ENCODE measurements at regions not wholly inside any gene's neighbourhood (a gene's known extent, or its start where the extent isn't known, plus 50 kb on each side); places are given as distances from the start of the nearest gene placed in this dataset.

DNA sequence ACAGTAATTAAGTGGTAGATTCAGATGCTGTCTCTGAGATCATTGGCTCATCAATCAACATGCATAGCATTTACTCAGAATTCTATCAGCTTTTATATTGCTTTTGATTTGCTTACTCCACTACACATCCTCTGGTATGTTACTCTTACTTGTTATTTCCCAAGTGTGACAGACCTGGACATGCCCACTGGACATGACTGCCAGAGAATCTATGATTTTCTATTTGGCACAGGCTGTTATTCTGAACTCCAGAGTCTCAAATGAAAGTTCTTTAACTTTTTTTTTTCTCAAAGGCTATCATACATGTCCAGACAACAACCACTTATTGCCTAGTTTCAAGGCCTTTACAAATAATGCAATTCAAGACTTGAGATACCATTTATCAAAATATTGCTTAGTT is 116.1 kb upstream of the ARHGAP24 start:
- Histone ChIP-seq H3K4me2 (ENCODE audit: low read length) (no peak overlapping the region), H3K18ac (ENCODE audit: low read length) (no peak overlapping the region), H3K79me1 (ENCODE audit: low read length) (no peaks in the 10 kb centered on the region), H2BK12ac (ENCODE audit: low read length) (no peak overlapping the region), H3K27ac (ENCODE audit: low read depth, low read length) (no peak overlapping the region), H2BK5ac (ENCODE audit: low read depth, low read length, poor library complexity) (no peak overlapping the region), H3K9me3 (ENCODE audit: insufficient read depth, low read depth, low read length) (no peaks in the 10 kb centered on the region), H3K4me1 (ENCODE audit: control insufficient read depth in 1 of 2, insufficient read depth in 2 of 2, low read length in 2 of 2) (no peaks in the 10 kb centered on the region), H3K23ac (ENCODE audit: low read length) (no peak overlapping the region), H4K12ac (ENCODE audit: low read depth, low read length) (no peak overlapping the region), H3K9ac (ENCODE audit: low read length) (no peak overlapping the region), H3K36me3 (ENCODE audit: control insufficient read depth in 1 of 2, insufficient read depth in 2 of 2, low read length in 2 of 2) (no peaks in the 10 kb centered on the region), H4K8ac (ENCODE audit: low read depth, low read length) (no peak overlapping the region), H3K4me3 (ENCODE audit: low read depth, low read length) (no peak overlapping the region), H3K4ac (ENCODE audit: low read depth, low read length) (no peak overlapping the region), H3K79me2 (ENCODE audit: control insufficient read depth, insufficient read depth, low read length, poor library complexity) (no peaks in the 10 kb centered on the region), H2AK5ac (ENCODE audit: low read length) (no peak overlapping the region), H2BK120ac (ENCODE audit: insufficient read depth, low read length, poor library complexity) (no peak overlapping the region), H3K27me3 (ENCODE audit: insufficient read depth, low read length) (no peaks in the 10 kb centered on the region), H4K91ac (ENCODE audit: low read depth, low read length) (no peak overlapping the region), H3K14ac (ENCODE audit: low read length) (no peak overlapping the region), H2AFZ (ENCODE audit: insufficient read depth, low read length, poor library complexity) (no peak overlapping the region)
- no peak for DNase-seq

DNA sequence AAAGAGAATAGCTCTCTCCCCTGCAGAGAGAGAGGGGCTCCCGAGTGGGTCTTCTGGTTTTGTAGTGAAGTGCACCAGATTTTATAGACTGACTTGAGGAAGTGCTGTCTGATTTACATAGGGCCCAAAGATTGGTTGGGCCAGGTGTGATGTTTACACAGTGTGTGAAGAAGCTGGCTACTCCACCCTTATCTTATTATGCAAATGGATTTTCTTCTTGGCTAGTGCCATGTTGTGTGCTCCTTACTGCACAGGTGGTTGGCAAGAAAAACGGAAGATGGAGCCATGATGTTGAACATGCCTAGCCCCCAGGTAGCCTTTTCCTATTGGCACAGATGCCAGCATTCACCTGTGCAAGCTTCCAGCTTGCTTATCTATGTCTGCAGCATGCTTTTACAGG is 112.4 kb upstream of the ARHGAP24 start:
- H3K79me1 ChIP-seq (ENCODE audit: low read length) = no peaks in the 10 kb centered on the region
- H3K27me3 ChIP-seq (ENCODE audit: insufficient read depth, low read length) = no peaks in the 10 kb centered on the region

DNA sequence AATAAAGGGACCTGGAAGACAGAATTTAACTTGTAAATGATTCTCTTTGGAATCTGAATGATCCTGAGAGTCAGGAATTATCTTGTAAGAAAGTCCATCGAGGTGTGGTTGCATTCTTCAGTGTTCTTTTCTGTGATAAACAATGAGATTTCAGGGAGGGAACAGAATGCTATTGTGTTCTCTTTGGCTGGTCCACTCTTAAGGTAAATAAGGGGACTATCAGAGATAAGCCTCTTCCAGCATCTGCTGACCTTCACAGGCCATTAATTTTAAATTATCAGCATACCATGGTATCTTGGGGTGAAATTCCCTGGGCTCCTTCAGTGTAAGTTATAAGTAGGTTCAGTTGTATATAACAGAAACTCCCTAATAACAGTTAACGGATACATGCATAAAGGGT is 107.1 kb upstream of the ARHGAP24 start:
- H3K18ac ChIP-seq (ENCODE audit: low read length) = no peak overlapping the region
- no peak overlapping the region for H2AFZ ChIP-seq (ENCODE audit: insufficient read depth, low read length, poor library complexity)
- no peak overlapping the region for H3K23ac ChIP-seq (ENCODE audit: low read length)
- H3K4me1 ChIP-seq (ENCODE audit: control insufficient read depth in 1 of 2, insufficient read depth in 2 of 2, low read length in 2 of 2) = no peaks in the 10 kb centered on the region
- H4K8ac ChIP-seq (ENCODE audit: low read depth, low read length) = no peak overlapping the region
- no peak overlapping the region for H2BK12ac ChIP-seq (ENCODE audit: low read length)
- H3K36me3 ChIP-seq (ENCODE audit: control insufficient read depth in 1 of 2, insufficient read depth in 2 of 2, low read length in 2 of 2) = no peaks in the 10 kb centered on the region
- no peak overlapping the region for H4K12ac ChIP-seq (ENCODE audit: low read depth, low read length)
- H3K79me2 ChIP-seq (ENCODE audit: control insufficient read depth, insufficient read depth, low read length, poor library complexity) = no peaks in the 10 kb centered on the region
- no peak overlapping the region for H3K9ac ChIP-seq (ENCODE audit: low read length)
- H3K27ac ChIP-seq (ENCODE audit: low read depth, low read length) = no peak overlapping the region
- WGBS (ENCODE audit: extremely low coverage, insufficient coverage, insufficient read length) = no CpG with 5 or more reads among the region's 2 CpGs
- no peak overlapping the region for H3K4me2 ChIP-seq (ENCODE audit: low read length)
- no peak overlapping the region for H2BK5ac ChIP-seq (ENCODE audit: low read depth, low read length, poor library complexity)
- H3K9me3 ChIP-seq (ENCODE audit: insufficient read depth, low read depth, low read length) = no peaks in the 10 kb centered on the region
- H2BK120ac ChIP-seq (ENCODE audit: insufficient read depth, low read length, poor library complexity) = no peak overlapping the region
- H3K4me3 ChIP-seq (ENCODE audit: low read depth, low read length) = no peak overlapping the region
- H3K14ac ChIP-seq (ENCODE audit: low read length) = no peak overlapping the region
- H3K79me1 ChIP-seq (ENCODE audit: low read length) = no peaks in the 10 kb centered on the region
- no peak overlapping the region for H4K91ac ChIP-seq (ENCODE audit: low read depth, low read length)
- no peak overlapping the region for H3K4ac ChIP-seq (ENCODE audit: low read depth, low read length)
- DNase-seq = no peak
- no peak overlapping the region for H2AK5ac ChIP-seq (ENCODE audit: low read length)
- H3K27me3 ChIP-seq (ENCODE audit: insufficient read depth, low read length) = no peaks in the 10 kb centered on the region

More for the DNA sequence above, 112.4 kb upstream of the ARHGAP24 start:
- Histone ChIP-seq H4K8ac (ENCODE audit: low read depth, low read length) (no peak overlapping the region), H2BK120ac (ENCODE audit: insufficient read depth, low read length, poor library complexity) (no peak overlapping the region), H3K4me1 (ENCODE audit: control insufficient read depth in 1 of 2, insufficient read depth in 2 of 2, low read length in 2 of 2) (no peaks in the 10 kb centered on the region), H3K23ac (ENCODE audit: low read length) (no peak overlapping the region), H3K27ac (ENCODE audit: low read depth, low read length) (no peak overlapping the region), H3K4me3 (ENCODE audit: low read depth, low read length) (no peak overlapping the region), H4K91ac (ENCODE audit: low read depth, low read length) (no peak overlapping the region), H2BK5ac (ENCODE audit: low read depth, low read length, poor library complexity) (no peak overlapping the region), H3K9ac (ENCODE audit: low read length) (no peak overlapping the region), H4K12ac (ENCODE audit: low read depth, low read length) (no peak overlapping the region), H2BK12ac (ENCODE audit: low read length) (no peak overlapping the region), H3K4ac (ENCODE audit: low read depth, low read length) (no peak overlapping the region), H2AFZ (ENCODE audit: insufficient read depth, low read length, poor library complexity) (no peak overlapping the region), H3K18ac (ENCODE audit: low read length) (no peak overlapping the region), H3K14ac (ENCODE audit: low read length) (no peak overlapping the region), H3K9me3 (ENCODE audit: insufficient read depth, low read depth, low read length) (no peaks in the 10 kb centered on the region), H3K4me2 (ENCODE audit: low read length) (no peak overlapping the region), H3K79me2 (ENCODE audit: control insufficient read depth, insufficient read depth, low read length, poor library complexity) (no peaks in the 10 kb centered on the region), H3K36me3 (ENCODE audit: control insufficient read depth in 1 of 2, insufficient read depth in 2 of 2, low read length in 2 of 2) (no peaks in the 10 kb centered on the region), H2AK5ac (ENCODE audit: low read length) (no peak overlapping the region)
- DNase-seq = no peak
- WGBS (ENCODE audit: extremely low coverage, insufficient coverage, insufficient read length) = no CpG with 5 or more reads among the region's 2 CpGs

DNA sequence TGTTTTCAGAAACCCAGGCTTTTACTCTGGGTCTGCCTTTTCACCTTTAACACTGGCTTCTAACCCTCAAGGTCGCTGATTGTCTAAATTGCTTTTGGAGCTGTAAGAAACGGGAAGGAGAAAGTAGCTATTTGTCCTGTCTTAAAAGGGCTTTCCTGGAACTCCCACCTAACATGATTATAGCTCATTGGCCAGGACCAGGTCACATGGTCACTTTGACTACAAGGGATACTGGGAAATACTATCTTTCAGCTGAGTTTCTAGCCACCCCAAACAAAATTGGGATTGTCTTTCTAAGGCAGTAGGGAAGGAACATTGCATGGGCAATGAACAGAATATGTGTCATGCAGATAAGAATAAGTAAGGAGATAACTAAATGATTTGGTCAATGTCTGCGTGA is 106.7 kb upstream of the ARHGAP24 start:
- H2BK120ac ChIP-seq (ENCODE audit: insufficient read depth, low read length, poor library complexity) = no peak overlapping the region
- no peak overlapping the region for H3K4me2 ChIP-seq (ENCODE audit: low read length)
- H3K79me1 ChIP-seq (ENCODE audit: low read length) = no peaks in the 10 kb centered on the region
- no peak for DNase-seq
- H2BK12ac ChIP-seq (ENCODE audit: low read length) = no peak overlapping the region
- no peak overlapping the region for H2BK5ac ChIP-seq (ENCODE audit: low read depth, low read length, poor library complexity)
- no peak overlapping the region for H3K4ac ChIP-seq (ENCODE audit: low read depth, low read length)
- no peak overlapping the region for H3K27ac ChIP-seq (ENCODE audit: low read depth, low read length)
- no peak overlapping the region for H3K4me3 ChIP-seq (ENCODE audit: low read depth, low read length)
- no peak overlapping the region for H3K23ac ChIP-seq (ENCODE audit: low read length)
- WGBS (ENCODE audit: extremely low coverage, insufficient coverage, insufficient read length) = no CpG with 5 or more reads among the region's 3 CpGs
- no peaks in the 10 kb centered on the region for H3K79me2 ChIP-seq (ENCODE audit: control insufficient read depth, insufficient read depth, low read length, poor library complexity)
- no peaks in the 10 kb centered on the region for H3K27me3 ChIP-seq (ENCODE audit: insufficient read depth, low read length)
- H2AK5ac ChIP-seq (ENCODE audit: low read length) = no peak overlapping the region
- no peak overlapping the region for H4K12ac ChIP-seq (ENCODE audit: low read depth, low read length)
- no peak overlapping the region for H4K91ac ChIP-seq (ENCODE audit: low read depth, low read length)
- H3K18ac ChIP-seq (ENCODE audit: low read length) = no peak overlapping the region
- no peaks in the 10 kb centered on the region for H3K4me1 ChIP-seq (ENCODE audit: control insufficient read depth in 1 of 2, insufficient read depth in 2 of 2, low read length in 2 of 2)
- H4K8ac ChIP-seq (ENCODE audit: low read depth, low read length) = no peak overlapping the region
- no peaks in the 10 kb centered on the region for H3K9me3 ChIP-seq (ENCODE audit: insufficient read depth, low read depth, low read length)
- H2AFZ ChIP-seq (ENCODE audit: insufficient read depth, low read length, poor library complexity) = no peak overlapping the region
- H3K14ac ChIP-seq (ENCODE audit: low read length) = no peak overlapping the region
- H3K9ac ChIP-seq (ENCODE audit: low read length) = no peak overlapping the region
- no peaks in the 10 kb centered on the region for H3K36me3 ChIP-seq (ENCODE audit: control insufficient read depth in 1 of 2, insufficient read depth in 2 of 2, low read length in 2 of 2)

DNA sequence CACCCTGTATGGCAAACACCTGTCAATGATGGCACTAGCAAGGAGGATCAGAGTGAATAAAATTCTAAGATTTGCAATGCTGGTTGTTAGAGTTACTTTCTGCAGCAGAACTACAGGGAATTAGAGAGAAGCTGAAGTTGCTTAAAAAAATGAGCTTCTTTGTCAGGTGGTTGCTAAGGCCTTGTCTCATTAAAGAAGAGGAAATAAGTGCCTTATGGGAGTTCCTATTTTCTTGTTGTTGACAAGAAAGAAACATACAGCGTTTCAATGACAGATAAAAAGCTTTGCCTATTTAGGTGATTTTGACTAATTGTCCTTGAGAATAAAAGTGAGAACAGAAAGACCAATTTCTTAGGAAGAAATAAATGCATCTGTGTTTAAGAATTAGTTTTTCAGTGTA is 106.0 kb upstream of the ARHGAP24 start:
- DNase-seq = no peak

More for the DNA sequence above, 106.0 kb upstream of the ARHGAP24 start:
- H3K4me3 ChIP-seq (ENCODE audit: low read depth, low read length) = no peak overlapping the region
- no peaks in the 10 kb centered on the region for H3K27me3 ChIP-seq (ENCODE audit: insufficient read depth, low read length)
- no peak overlapping the region for H2AK5ac ChIP-seq (ENCODE audit: low read length)
- H3K36me3 ChIP-seq (ENCODE audit: control insufficient read depth in 1 of 2, insufficient read depth in 2 of 2, low read length in 2 of 2) = no peaks in the 10 kb centered on the region
- H4K12ac ChIP-seq (ENCODE audit: low read depth, low read length) = no peak overlapping the region
- no CpG with 5 or more reads among the region's 1 CpG for WGBS (ENCODE audit: extremely low coverage, insufficient coverage, insufficient read length)
- H3K14ac ChIP-seq (ENCODE audit: low read length) = no peak overlapping the region
- H3K23ac ChIP-seq (ENCODE audit: low read length) = no peak overlapping the region
- no peak overlapping the region for H2BK120ac ChIP-seq (ENCODE audit: insufficient read depth, low read length, poor library complexity)
- no peaks in the 10 kb centered on the region for H3K79me2 ChIP-seq (ENCODE audit: control insufficient read depth, insufficient read depth, low read length, poor library complexity)
- H3K18ac ChIP-seq (ENCODE audit: low read length) = no peak overlapping the region
- no peak overlapping the region for H3K27ac ChIP-seq (ENCODE audit: low read depth, low read length)
- no peak overlapping the region for H3K4ac ChIP-seq (ENCODE audit: low read depth, low read length)
- H2AFZ ChIP-seq (ENCODE audit: insufficient read depth, low read length, poor library complexity) = no peak overlapping the region
- H3K4me1 ChIP-seq (ENCODE audit: control insufficient read depth in 1 of 2, insufficient read depth in 2 of 2, low read length in 2 of 2) = no peaks in the 10 kb centered on the region
- no peak overlapping the region for H3K4me2 ChIP-seq (ENCODE audit: low read length)
- H3K9ac ChIP-seq (ENCODE audit: low read length) = no peak overlapping the region
- H2BK12ac ChIP-seq (ENCODE audit: low read length) = no peak overlapping the region
- H3K79me1 ChIP-seq (ENCODE audit: low read length) = no peaks in the 10 kb centered on the region
- H4K91ac ChIP-seq (ENCODE audit: low read depth, low read length) = no peak overlapping the region
- no peak overlapping the region for H2BK5ac ChIP-seq (ENCODE audit: low read depth, low read length, poor library complexity)
- H3K9me3 ChIP-seq (ENCODE audit: insufficient read depth, low read depth, low read length) = no peaks in the 10 kb centered on the region
- H4K8ac ChIP-seq (ENCODE audit: low read depth, low read length) = no peak overlapping the region

Measured in trophoblast cell (in vitro differentiated cells and primary cell).